ENCODE measurements at regions not wholly inside any gene's neighbourhood (a gene's known extent, or its start where the extent isn't known, plus 50 kb on each side); places are given as distances from the start of the nearest gene placed in this dataset.

DNA sequence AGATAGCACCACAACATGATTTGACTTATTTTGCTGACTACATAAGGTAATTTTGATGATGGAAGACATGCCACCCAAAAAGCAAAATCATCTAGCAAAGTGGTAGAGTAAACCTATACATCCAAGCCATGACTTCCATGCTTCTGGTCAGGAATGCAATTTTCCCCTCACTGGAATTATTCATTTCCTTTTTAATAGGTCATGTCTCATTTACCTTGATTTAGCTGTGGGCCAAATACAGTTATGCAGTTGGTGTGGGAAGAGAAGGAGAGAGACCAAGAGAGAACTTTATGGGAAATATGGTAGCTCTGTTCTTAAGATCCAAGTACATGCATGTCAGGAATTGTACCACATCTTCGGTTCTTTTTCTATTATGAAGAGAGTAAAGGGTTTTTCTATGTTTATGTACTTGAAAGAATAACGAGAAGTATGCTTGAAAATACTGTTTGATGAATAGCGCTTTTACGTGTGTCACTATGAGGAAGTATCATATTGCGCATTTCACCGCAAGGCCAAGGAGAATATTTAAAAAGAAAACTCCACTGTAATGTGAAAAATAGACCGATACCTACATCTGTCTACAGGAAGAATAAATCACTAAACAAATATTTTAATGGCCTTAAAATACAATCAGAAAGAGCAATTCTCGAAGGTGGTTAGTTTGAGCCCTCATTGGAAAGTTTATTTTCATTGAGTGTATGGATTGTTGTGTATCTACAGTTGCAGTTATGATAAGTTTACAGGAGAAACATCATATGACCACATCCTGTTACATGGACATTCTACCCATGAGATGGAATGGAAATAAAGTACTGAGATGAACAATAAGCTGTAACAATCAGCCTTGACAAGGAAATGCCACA lies 134.0 kb downstream of the FOXD1 start:
- DNase-seq (no peak), ATAC-seq (no peak)
- peaks cover 8% of the 10 kb centered on the region for H3K4me1 ChIP-seq
- no peaks in the 10 kb centered on the region for H3K36me3 ChIP-seq
- peaks cover 62% of the 10 kb centered on the region for H3K27me3 ChIP-seq (ENCODE audit: low read depth)
- intact Hi-C loops (cut with DNase I), result no loop called here
- H3K4me3 ChIP-seq, result no peak overlapping the region
- no peak overlapping the region for H3K27ac ChIP-seq
- TF ChIP-seq, protein P1, sequence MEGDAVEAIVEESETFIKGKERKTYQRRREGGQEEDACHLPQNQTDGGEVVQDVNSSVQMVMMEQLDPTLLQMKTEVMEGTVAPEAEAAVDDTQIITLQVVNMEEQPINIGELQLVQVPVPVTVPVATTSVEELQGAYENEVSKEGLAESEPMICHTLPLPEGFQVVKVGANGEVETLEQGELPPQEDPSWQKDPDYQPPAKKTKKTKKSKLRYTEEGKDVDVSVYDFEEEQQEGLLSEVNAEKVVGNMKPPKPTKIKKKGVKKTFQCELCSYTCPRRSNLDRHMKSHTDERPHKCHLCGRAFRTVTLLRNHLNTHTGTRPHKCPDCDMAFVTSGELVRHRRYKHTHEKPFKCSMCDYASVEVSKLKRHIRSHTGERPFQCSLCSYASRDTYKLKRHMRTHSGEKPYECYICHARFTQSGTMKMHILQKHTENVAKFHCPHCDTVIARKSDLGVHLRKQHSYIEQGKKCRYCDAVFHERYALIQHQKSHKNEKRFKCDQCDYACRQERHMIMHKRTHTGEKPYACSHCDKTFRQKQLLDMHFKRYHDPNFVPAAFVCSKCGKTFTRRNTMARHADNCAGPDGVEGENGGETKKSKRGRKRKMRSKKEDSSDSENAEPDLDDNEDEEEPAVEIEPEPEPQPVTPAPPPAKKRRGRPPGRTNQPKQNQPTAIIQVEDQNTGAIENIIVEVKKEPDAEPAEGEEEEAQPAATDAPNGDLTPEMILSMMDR (IDR thresholded peaks at IDR 0.05), result no peak
- no peaks in the 10 kb centered on the region for H3K9me3 ChIP-seq

DNA sequence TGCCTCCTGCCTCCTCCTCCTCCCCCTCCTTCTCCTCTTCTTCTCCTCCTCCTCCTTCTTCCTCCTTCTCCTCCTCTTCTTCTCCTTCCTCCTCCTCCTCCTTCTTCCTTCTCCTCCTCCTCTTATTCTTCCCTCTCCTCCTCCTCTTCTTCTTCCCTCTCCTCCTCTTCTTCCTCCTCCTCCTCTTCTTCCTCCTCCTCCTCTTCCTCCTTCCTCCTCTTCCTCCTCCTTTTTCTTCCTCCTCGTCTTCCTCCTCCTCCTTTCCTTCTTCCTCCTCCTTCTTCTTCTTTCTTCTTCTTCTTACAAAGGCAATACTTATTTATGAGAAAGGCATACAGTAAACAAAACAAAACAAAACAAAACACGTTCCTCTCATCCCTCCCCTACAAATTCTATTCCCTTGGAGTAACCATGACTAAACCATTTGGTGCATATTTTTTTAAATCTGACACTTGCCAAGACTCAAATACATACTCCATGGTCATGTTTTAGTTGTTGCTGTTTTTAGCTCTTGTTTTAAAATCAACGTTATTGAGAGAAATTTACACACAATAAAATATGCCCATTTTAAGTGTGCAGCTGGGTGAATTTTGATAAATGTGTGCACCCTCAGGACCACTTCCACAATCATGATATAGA lies 135.6 kb downstream of the FOXD1 start:
- no peaks in the 10 kb centered on the region for H3K36me3 ChIP-seq
- TF ChIP-seq, protein P1 (IDR thresholded peaks at IDR 0.05), result no peak
- no peak overlapping the region for H3K4me3 ChIP-seq
- DNase-seq, result no peak
- H3K9me3 ChIP-seq, result no peaks in the 10 kb centered on the region
- no peak for ATAC-seq
- intact Hi-C loops (cut with DNase I), result no loop called here
- H3K27me3 ChIP-seq (ENCODE audit: low read depth), result peaks cover 68% of the 10 kb centered on the region
- H3K4me1 ChIP-seq, result peaks cover 8% of the 10 kb centered on the region
- H3K27ac ChIP-seq, result no peak overlapping the region

DNA sequence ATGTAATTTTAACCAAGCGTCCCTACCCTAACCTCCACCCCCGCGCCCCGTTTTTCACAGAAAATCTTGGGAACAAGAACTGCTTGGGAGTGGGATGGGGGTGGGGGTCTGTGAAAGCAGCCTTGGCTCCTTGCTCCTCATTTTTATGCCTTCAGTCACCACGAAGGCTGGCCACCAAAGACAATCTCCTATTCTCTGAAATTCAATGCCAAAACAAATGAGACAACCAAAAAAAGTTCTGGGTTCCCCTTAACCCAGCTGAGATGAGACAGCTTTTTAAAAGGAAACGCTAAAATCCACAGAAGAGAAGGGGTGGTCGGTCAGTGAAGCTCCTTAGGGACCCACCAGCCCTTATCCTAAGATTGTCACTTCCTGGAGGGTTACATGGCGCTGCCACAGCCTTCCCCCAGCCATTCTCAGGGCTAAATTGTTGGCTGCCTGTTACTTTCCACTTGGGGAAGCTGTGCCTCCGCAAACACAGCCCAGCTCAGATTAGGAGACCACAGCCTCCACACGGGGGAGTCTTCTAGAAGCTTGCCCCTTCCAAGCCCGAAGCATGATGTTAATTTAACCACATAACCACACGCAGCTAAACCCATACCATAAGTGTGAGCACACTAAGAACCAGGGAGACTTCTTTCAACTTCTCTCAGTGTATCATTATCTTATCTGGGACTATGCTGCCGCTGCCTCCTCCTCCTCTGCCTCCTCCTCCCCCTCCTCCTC lies 136.3 kb downstream of the FOXD1 start:
- Histone ChIP-seq H3K4me3 (no peak overlapping the region), H3K27ac (no peak overlapping the region), H3K36me3 (no peaks in the 10 kb centered on the region), H3K27me3 (ENCODE audit: low read depth) (peaks cover 71% of the 10 kb centered on the region), H3K9me3 (no peaks in the 10 kb centered on the region), H3K4me1 (peaks cover 8% of the 10 kb centered on the region)
- ATAC-seq, result peak; percentile 28 to 49
- TF ChIP-seq, protein P1 (IDR thresholded peaks at IDR 0.05), result no peak
- no peak for DNase-seq
- intact Hi-C loops (cut with DNase I), result no loop called here

DNA sequence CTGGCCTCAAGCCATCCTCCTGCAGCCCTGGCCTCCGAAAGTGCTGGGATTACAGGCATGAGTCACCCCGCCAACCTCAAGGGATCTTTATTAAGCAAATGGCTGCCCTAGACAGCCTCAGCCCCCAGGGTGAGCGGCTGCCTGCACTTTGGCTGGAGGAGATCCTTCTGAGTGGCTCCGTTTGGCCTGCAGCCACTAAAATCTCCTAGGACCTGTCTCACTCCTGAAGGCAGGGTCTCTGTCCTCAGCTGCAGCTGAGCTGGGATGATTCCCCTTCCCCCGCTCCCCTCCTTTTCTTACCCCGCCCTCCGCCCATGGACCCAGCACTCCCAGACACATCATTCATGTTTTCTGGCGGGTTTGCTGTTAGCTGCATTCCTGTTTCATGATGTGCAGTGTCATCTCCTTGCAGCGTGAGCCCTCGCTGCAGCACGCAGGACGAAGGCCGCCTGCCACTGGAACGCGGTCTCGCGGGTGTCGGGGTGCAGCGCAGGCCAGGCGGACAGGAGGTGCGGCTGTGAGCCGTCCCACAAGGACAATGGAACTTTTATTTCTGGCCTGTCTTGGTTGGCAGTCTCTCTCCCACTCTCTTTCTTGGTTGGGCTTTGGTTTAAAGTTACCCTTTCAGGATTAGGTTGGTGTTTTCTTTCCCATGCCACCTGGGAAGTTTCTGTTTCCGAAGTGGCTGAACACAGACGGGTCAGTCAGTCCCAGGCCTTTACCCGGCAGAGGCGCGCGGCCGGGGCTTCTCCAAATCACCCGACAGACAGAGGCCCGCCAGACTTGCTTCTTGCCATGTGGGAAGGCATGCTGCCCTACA lies 137.1 kb downstream of the FOXD1 start:
- no peak overlapping the region for H3K27ac ChIP-seq
- H3K9me3 ChIP-seq, result no peaks in the 10 kb centered on the region
- H3K36me3 ChIP-seq, result no peaks in the 10 kb centered on the region
- H3K4me1 ChIP-seq, result peaks cover 8% of the 10 kb centered on the region
- TF ChIP-seq, protein P1 (IDR thresholded peaks at IDR 0.05), result no peak
- ATAC-seq (peak; percentile 30 to 50), DNase-seq (no peak)
- H3K27me3 ChIP-seq (ENCODE audit: low read depth), result peaks cover 71% of the 10 kb centered on the region
- intact Hi-C loops (cut with DNase I), result no loop called here
- peak overlapping the region; percentile 2 for H3K4me3 ChIP-seq

All from lower lobe of right lung (tissue), 2 donors.